ENCODE measurements at regions not wholly inside any gene's neighbourhood (a gene's known extent, or its start where the extent isn't known, plus 50 kb on each side); places are given as distances from the start of the nearest gene placed in this dataset.

DNA sequence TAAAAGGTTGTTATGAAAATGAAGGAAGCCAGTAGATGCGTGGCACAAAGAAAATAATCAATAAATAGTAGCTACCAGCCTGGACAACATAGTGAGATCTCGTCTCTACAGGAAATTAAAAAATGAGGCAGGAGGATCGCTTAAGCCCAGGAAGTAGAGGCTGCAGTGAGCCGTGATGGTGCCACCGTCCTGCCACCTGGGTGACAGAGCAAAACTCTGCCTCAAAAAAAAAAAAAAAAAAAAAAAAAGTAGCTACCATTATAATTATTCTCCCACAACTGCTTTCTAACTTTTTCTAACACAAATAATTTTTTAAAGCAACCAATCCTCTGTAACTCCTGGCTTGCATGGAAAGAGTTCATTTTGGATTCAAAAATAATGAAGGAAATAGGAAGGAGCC lies 133.0 kb downstream of the NDUFA12 start:
- Mint-ChIP-seq H3K27me3 (peaks cover 21% of the 10 kb centered on the region), H3K27ac (no peak overlapping the region), H3K4me1 (peaks cover 38% of the 10 kb centered on the region), H3K9me3 (no peaks in the 10 kb centered on the region), H3K4me3 (no peak overlapping the region), H3K36me3 (ENCODE audit: low read depth) (no peaks in the 10 kb centered on the region)
- DNase-seq: no peak
- POLR2A ChIA-PET: interaction anchor here (0.6 to 1.3 kb wide), 6 partner anchors 25 to 247 kb away, joined by 3 to 9 read pairs (median 4); no protein-coding TSS in a partner anchor
- ATAC-seq (ENCODE audit: low read depth): no peak
- intact Hi-C loops (cut with micrococcal nuclease): no loop called here
- CTCF ChIA-PET: interaction anchor here (0.6 to 0.8 kb wide), 2 partner anchors 129 to 267 kb away, joined by 3 read pairs; no protein-coding TSS in a partner anchor
- TF ChIP-seq, protein P1, sequence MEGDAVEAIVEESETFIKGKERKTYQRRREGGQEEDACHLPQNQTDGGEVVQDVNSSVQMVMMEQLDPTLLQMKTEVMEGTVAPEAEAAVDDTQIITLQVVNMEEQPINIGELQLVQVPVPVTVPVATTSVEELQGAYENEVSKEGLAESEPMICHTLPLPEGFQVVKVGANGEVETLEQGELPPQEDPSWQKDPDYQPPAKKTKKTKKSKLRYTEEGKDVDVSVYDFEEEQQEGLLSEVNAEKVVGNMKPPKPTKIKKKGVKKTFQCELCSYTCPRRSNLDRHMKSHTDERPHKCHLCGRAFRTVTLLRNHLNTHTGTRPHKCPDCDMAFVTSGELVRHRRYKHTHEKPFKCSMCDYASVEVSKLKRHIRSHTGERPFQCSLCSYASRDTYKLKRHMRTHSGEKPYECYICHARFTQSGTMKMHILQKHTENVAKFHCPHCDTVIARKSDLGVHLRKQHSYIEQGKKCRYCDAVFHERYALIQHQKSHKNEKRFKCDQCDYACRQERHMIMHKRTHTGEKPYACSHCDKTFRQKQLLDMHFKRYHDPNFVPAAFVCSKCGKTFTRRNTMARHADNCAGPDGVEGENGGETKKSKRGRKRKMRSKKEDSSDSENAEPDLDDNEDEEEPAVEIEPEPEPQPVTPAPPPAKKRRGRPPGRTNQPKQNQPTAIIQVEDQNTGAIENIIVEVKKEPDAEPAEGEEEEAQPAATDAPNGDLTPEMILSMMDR (IDR thresholded peaks at IDR 0.05): no peak

DNA sequence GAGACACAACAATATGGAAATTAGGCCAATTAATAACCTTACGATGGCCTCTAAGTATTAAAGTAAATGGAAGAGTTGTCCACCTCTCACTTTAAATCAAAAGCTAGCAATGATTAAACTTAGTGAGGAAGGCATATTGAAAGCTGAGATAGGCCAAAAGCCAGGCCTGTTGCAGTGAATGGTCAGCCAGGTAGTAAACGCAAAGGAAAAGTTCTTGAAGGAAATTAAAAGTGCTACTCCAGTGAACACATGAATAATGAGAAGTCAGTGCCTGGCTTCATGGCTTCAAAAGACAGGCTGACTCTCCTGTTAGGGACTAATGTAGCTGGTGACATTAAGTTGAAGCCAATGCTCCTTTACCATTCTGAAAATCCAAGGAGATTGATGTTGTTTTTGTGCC lies 135.3 kb downstream of the NDUFA12 start:
- no peaks in the 10 kb centered on the region for H3K9me3 Mint-ChIP-seq
- TF ChIP-seq, protein P1 (IDR thresholded peaks at IDR 0.05): no peak
- intact Hi-C loops (cut with micrococcal nuclease): no loop called here
- CTCF ChIA-PET: no interaction called here
- ATAC-seq (ENCODE audit: low read depth) (no peak), DNase-seq (no peak)
- H3K4me3 Mint-ChIP-seq: no peak overlapping the region
- no peaks in the 10 kb centered on the region for H3K36me3 Mint-ChIP-seq (ENCODE audit: low read depth)
- H3K27me3 Mint-ChIP-seq: peaks cover 10% of the 10 kb centered on the region
- H3K4me1 Mint-ChIP-seq: peaks cover 23% of the 10 kb centered on the region
- H3K27ac Mint-ChIP-seq: no peak overlapping the region
- POLR2A ChIA-PET: no interaction called here

DNA sequence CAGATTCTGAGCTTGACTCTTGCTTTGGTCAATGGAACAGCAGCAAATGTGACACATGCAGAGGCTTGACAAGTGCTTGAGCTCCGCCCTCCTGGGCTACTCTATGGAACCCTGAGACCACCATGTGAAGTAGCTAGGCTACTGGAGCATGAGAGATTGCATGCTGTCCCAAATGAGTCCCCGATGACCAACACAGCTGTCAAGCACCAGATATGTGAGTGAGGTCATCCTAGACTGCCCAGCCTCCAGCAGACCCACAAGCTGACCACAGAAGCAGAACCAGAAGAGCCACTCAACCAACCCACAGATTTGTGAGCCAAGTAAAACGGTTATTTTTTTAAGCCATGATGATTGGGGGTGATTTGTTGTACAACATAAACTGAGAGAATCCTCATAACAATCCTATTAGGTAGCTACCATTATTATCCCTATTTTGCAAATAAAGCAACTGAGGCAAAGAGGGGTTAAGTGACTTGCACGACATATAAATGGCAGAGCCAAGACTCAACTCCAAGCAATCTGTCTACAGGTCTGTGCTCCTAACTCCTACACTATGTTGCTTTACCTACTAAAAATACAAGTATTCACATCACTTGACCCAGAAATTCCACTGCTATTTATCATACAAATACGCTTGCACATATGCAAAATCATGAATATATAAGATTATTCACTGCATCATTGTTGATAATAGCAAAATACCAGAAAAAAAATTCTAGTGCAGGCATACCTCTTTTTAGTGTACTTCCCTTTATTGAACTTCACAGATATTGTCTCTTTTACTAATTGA lies 136.2 kb downstream of the NDUFA12 start:
- Mint-ChIP-seq H3K4me3 (no peak overlapping the region), H3K9me3 (no peaks in the 10 kb centered on the region), H3K36me3 (ENCODE audit: low read depth) (no peaks in the 10 kb centered on the region), H3K27ac (no peak overlapping the region), H3K27me3 (peaks cover 5% of the 10 kb centered on the region), H3K4me1 (peaks cover 18% of the 10 kb centered on the region)
- intact Hi-C loops (cut with micrococcal nuclease): no loop called here
- ATAC-seq (ENCODE audit: low read depth) (no peak), DNase-seq (no peak)
- POLR2A ChIA-PET: interaction anchor here (0.6 kb wide), 1 partner anchor 13 kb away, joined by 12 read pairs; no protein-coding TSS in a partner anchor
- CTCF ChIA-PET: no interaction called here
- TF ChIP-seq, protein P1 (IDR thresholded peaks at IDR 0.05): no peak

DNA sequence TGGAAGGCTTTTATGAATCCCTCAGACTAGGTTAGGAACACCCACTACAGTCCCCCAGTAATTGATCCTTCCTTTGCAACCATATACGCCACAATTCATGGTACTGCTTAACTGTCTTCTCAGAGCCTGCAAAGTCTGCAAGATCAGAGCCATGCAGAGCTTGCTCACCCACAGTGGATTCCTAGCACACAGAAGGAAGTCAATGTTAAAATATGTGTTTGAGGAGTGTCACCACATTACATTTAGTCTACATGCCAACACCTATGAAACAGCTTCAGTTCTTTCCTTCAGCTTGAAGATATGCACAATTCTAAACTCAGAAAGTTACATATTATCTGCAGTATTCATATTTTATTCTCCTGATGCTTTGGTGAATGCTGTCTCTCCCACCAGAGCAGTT lies 138.5 kb downstream of the NDUFA12 start:
- H3K4me1 Mint-ChIP-seq: no peaks in the 10 kb centered on the region
- DNase-seq (no peak), ATAC-seq (ENCODE audit: low read depth) (no peak)
- no peaks in the 10 kb centered on the region for H3K9me3 Mint-ChIP-seq
- TF ChIP-seq, protein P1 (IDR thresholded peaks at IDR 0.05): no peak
- intact Hi-C loops (cut with micrococcal nuclease): no loop called here
- CTCF ChIA-PET: interaction anchor here (0.9 kb wide), 1 partner anchor 8 kb away, joined by 3 read pairs; no protein-coding TSS in a partner anchor
- POLR2A ChIA-PET: interaction anchor here (0.6 kb wide), 1 partner anchor 103 kb away, joined by 4 read pairs; no protein-coding TSS in a partner anchor
- H3K36me3 Mint-ChIP-seq (ENCODE audit: low read depth): no peaks in the 10 kb centered on the region
- no peaks in the 10 kb centered on the region for H3K27me3 Mint-ChIP-seq
- H3K4me3 Mint-ChIP-seq: no peak overlapping the region
- H3K27ac Mint-ChIP-seq: no peak overlapping the region

DNA sequence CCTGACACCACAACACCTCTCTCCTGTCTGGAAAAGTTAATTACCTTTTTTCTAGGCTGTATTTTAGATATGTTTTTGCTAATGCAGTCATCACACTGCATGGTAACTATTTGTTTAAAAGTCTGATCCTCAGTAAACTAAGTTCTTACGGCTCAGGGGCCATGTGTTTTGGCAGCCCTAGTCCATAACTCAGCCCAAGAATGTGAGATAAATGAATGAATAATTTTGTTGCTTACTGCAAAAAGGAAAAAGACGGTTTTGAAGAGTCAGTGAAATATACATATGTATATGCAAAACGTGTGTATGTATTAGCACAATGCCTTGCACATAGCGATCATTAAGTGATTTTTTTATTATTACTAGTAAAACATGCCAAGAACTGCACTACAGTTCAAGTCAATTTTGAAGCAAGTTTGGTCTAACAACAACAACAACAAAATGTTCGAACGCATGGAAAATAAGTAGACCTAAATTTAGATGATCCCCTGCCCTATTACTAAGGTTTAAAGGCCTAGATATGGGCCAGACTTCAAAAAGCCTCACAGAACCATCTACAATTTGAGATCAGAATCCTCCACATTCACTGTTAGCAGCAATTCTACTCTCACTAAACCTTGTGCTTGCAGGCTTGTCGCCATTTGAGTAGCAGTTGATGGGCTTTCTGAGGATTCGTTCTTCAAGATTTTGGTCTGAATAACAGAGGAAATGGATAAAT lies 140.0 kb downstream of the NDUFA12 start:
- Mint-ChIP-seq H3K4me1 (no peaks in the 10 kb centered on the region), H3K27ac (no peak overlapping the region), H3K36me3 (ENCODE audit: low read depth) (no peaks in the 10 kb centered on the region), H3K27me3 (no peaks in the 10 kb centered on the region), H3K9me3 (no peaks in the 10 kb centered on the region), H3K4me3 (no peak overlapping the region)
- ATAC-seq (ENCODE audit: low read depth) (no peak), DNase-seq (no peak)
- ChIA-PET CTCF (no interaction called here), POLR2A (no interaction called here)
- intact Hi-C loops (cut with micrococcal nuclease): no loop called here
- TF ChIP-seq, protein P1 (IDR thresholded peaks at IDR 0.05): no peak
